Stimulated activated CD4-positive, alpha-beta T cell treated with anti-CD3 and anti-CD28 coated beads, Interleukin-4, amount 100 ng/mL, for 24 hours (primary cell): ENCODE measurements at regions not wholly inside any gene's neighbourhood (a gene's known extent, or its start where the extent isn't known, plus 50 kb on each side); places are given as distances from the start of the nearest gene placed in this dataset.

ENCODE experiments used
- DNase-seq: peaks from one replicate; pipeline ENCODE4 v3.0.0-alpha.2; 2020

DNA sequence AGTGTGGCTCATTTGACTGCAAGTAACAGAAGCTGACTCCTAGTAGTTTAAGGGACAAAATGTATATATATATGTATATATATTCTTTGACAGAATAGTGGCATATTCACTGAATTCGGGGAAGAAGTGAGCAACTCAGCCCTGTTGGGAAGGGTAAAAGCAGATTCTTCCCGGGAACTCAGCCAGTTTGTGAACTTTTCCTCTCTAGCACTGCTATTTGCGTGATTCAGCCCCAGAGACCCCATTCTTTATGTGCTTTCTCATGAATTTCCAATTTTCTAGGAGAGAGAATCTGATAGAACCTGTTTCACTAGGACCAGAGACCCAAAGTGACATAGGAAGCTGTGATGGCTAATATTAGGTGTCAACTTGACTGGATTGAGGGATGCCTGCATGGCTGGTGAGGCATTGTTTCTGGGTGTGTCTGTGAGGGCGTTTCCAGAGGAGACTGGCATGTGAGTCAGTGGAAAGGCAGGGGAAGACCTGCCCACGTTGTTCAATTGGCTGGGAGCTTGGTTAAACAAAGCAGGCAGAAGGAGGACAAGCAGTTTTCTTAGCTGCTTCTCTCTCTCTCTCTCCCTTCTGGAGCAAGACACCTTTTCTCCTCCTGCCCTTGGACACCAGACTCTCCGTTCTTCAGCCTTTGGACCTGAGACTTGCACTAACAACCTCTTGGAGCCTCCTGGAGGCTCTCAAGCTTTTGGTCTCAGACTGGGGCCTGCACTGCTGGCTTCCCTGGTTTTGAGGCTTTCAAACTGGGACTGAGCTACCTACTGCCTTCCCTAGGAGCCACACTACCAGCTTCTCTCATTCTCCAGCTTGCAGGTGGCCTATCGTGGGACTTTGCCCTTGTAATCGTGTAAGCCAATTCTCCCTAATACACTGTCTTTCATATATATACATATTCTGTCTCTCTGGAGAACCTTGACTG, 93.4 kb upstream of the KCNK1 start:
- DNase-seq = no peak

DNA sequence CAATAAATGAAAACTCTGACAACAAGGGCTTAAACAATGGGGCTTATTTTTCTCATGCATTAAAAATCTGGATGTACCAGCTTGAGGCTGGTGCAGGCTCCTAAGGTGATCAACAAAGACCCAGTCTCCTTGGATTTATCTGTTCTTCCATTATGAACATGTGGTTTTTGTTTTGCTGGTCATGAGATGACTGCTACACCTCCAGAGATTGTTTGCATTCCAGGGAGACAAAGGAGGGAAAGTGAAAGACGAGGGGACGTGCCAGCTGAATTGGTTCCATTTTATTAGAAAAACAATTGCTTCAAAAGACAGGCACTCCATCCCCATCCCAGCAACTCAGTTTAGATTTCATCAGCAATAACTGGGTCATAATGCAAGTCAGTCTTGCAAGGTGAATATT, 90.9 kb upstream of the KCNK1 start:
- DNase-seq = no peak

DNA sequence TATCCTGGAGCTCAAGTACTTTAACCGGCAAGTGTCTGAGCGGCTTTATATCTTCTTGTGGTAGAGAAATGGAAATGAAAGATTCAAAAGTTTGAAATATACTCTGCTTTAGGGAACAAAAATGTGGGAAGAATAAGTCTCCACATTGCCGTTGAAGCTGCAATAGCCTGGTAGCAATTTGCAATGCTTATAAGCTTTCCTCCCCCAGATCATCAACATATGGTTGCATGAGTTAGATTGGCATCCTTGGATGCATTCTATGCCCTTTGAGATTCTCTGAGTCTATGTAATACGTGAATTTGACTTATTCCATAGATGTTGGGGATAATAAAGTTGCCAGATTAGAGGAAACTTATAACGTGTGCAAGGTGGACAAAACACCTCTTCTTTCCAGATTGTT, 86.1 kb upstream of the KCNK1 start:
- no peak for DNase-seq

DNA sequence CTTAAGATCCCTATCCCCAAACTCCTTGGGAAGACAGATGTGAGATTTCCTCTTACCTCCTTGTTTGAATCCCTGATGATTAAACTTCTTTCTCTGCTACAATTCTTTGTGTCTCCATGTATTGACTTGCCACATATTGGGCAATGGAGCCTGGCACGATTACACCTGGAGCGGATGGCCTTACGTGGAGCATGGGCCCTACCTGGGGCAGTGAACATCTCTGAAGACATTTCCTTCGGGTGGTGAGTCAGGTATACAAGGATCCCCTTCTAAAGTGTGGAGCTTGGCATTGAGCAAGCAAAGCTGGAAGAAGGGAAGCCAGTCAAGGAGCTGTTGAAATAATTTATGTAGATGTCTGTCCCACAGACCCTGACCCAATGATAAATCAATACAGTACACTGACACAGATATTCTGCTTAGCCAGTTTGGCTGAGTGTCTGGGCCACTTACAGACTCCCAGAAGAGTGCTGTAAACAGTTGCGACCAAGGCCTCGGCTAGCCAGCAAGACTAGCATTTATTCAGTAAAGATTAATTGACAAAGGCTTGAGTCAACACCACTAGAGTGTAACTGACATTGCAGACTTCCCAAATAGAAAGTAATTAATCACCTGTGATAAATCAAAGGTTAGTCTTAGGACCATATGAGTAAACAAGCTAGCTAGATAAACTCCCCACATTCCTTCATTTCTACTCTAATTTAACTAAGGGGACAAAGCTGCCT, 83.1 kb upstream of the KCNK1 start:
- no peak for DNase-seq

DNA sequence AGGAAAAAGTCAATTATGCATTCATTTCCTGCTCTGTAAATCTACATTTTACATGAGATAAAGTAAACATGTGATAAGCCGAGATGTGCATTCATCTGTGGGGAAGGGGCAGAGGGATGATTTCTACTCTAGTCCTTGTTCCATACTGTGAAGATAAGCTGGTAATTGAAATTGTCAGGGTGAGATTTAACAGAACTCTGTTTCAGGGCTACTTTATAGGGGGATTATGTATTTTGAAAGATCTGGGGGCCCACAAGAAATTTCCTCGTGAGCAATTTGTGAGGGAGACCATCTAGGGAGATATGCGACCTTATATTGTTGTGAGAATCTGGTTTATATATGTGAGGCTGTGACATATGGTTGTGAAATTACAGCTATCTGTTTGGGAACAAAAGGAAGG, 73.1 kb upstream of the KCNK1 start:
- no peak for DNase-seq

DNA sequence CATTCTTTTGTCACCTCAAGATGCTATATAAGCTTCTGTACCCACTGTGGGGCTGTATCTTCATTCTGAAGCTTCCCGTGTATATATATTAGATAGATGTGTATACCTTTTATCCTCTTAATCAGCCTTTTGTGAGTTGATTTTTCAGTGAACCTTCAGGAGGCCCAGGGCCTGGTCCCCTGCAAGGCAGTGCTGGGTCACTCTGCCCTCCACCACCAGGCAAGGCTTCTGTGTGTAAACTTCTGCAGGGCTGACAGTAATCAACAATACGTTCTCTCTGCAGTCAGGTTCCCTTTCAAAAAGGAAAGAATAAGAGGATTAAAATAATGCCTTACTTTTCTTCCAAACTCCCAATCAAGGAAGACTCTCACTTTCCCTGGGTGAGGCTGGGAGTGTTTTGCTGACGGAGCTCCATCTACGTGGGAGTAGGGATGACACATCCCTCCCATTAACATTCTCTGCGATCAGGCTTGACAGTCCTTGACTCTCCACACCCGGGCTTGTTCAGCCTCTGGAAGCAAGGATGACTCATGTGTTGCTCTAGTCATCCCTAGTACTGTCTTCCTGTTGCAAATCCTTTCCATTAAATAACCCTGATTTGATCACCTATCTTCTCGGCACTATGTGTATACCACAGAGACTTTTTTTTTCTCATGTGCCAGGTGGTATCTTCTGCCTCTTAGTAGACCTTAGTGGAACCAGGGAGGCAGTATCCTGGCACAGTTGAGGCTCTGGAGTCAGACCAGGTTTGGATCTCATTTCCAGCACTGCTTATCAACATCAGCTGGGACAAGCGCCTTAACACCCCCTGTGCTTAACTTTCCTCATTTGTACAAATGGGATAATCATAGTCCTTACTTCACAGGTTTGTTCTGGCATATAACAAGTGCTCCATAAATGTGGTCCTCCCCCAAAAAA, 70.3 kb upstream of the KCNK1 start:
- no peak for DNase-seq

DNA sequence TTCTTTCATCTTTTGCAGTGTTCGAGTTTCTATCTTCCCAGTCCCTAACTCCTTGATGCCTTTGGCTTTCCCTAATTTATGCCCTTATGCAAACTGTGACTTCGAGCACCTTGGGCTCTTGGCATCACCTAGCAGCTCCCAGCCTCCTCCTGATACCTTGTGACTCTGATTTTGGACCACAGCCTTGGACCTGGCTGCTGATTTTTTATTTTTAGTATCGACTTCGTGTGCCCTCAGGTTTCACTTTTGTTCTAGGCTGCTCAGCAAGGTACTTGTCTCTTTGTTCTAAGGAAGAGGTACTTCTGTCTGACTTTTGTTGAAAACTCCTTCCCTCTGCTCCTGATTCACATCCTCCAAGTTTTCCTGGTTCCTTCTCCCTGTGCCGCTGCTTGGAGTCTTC, 69.6 kb upstream of the KCNK1 start:
- no peak for DNase-seq

DNA sequence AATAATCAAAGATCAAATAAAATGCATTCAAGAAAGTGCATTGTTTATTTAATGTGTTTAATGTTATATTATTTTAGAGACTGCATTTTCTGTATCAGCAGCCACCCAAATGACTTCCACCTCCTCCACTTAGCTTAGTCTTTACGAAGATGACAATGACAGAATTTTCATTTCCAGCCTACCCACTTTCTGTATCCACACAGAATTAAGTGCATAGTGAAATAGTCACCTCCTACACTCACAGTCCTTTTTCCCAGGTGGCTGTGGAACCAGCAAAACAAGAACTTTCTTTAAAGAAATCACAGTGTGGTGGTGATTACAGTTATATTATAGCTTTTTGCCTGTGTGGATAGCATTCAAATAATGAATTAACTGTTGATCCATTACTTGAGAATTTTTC, 66.2 kb upstream of the KCNK1 start:
- no peak for DNase-seq

DNA sequence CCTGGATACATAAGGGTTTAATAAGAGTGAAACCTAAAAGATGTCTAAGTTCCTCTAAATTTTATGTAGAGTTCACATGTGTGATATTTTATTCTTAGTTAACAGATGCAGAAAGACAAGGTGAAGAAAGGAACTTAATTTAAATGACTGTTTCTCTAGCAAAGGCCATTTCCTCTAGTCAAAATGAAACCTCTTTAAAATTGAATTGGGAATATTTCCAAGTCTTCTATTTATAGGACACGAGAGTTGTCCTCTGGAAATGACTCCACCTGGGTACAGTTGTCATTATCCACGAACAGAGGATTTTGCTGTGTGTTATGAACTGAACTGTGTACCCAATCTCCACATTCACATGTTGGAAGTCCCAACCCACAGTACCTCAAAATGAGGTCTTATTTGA, 64.5 kb upstream of the KCNK1 start:
- no peak for DNase-seq

DNA sequence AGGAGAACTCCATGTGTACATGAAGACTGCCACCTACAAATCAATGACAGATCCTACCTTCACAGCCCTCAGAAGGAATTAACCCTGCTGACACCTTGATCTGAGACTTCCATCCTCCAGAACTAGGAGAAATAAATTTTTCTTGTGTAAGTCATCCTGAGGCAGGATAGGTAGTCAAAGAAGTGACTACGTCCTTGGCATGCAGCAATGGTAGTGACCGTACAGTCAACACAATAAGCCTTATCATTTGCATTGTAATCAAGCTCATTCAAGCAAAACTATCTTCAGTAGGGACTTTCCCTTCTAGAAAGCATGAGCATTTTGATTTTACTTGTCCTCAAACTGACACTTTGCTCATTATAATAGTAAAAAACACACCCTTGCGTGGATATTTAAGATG, 64.0 kb upstream of the KCNK1 start:
- DNase-seq = no peak

DNA sequence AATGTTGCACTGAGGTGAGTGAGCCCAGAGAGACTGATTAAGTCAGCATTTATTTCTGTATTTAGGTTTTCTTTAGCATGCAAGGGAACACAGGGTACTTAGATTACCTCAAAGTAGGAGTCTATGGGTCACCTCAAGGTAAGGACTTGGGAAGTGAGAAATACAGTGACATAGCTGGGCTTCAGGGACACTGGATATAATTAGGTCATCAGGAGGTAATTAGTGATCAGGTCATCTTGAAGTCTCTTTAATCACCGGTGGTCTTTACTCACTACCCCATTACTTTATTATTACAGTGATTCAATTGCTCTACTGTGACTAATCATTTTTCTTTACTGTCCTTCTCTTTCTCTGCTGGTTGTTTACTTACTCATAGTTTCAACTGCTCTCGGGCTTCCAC, 59.9 kb upstream of the KCNK1 start:
- no peak for DNase-seq

DNA sequence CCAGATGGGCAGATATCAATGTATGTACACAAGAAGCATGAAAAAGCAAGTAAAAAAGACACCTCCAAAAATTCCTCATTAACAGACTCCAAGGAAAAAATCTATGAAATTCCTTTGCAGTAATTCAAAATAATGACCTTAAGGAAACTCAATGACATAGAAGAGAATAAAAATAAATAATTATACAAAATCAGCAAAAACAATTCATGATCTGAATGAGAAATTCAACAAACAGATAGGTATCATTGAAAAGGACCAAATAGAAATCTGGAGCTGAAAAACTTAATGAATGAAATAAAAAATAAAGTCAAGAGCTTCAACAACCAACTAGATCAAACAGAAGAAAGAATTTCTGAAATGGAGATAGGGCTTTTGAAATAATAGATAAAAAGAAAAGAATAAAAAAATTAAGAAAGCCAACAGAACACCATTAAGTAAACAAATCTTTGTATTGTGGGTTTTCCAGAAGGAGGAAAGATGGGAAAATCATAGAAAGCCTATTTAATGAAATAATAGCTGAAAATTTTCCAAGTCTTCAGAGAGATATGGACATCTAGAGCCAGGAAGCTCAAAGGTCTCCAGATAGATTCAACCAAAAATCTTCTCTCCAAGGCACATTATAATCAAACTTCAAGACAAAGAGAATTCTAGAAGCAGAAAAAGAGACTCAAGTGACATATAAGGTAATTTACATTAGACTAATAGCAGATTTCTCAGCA, 52.0 kb upstream of the KCNK1 start:
- no peak for DNase-seq
